GM23338 (cell line): ENCODE measurements at regions not wholly inside any gene's neighbourhood (a gene's known extent, or its start where the extent isn't known, plus 50 kb on each side); places are given as distances from the start of the nearest gene placed in this dataset.

Experiments
- ATAC-seq: fragments of 200-7000 bp; cut with Tn5 transposase; 3 replicates; pipeline ENCODE4 v1.9.1; 2020
- DNase-seq: peaks from one replicate; pipeline ENCODE4 v3.0.0-alpha.2; 2015; ENCODE audit warnings: low spot score
- H2AFZ ChIP-seq: fragments of 200-600 bp; sonication (generic); 2 replicates; pipeline ENCODE4 v1.8.0; 2016; ENCODE audit warnings: antibody characterized with exemption, mild to moderate bottlenecking, moderate library complexity
- H3F3A ChIP-seq: fragments of 200-600 bp; sonication (generic); replicated peaks from 2 replicates; pipeline ENCODE4 v1.8.0; 2017; ENCODE audit warnings: antibody characterized with exemption, mixed run types, low read depth
- H3K27ac ChIP-seq: fragments of 200-600 bp; sonication (generic); 2 replicates; pipeline ENCODE4 v1.6.1; 2016; ENCODE audit warnings: low read depth
- H3K27me3 ChIP-seq: fragments of 200-600 bp; sonication (generic); 2 replicates; pipeline ENCODE4 v1.8.0; 2016; ENCODE audit warnings: mild to moderate bottlenecking, mixed run types, moderate library complexity; ENCODE audit not compliant: insufficient read depth
- H3K36me3 ChIP-seq: fragments of 200-600 bp; sonication (generic); 2 replicates; pipeline ENCODE4 v1.8.0; 2016; ENCODE audit warnings: mild to moderate bottlenecking; ENCODE audit not compliant: insufficient read depth
- H3K4me1 ChIP-seq: fragments of 200-600 bp; sonication (generic); 2 replicates; pipeline ENCODE4 v1.8.0; 2016; ENCODE audit warnings: mild to moderate bottlenecking, moderate library complexity; ENCODE audit not compliant: insufficient read depth
- H3K4me2 ChIP-seq: fragments of 200-600 bp; sonication (generic); 2 replicates; pipeline ENCODE4 v1.7.1; 2017; ENCODE audit warnings: mixed run types
- H3K4me3 ChIP-seq: fragments of 200-600 bp; sonication (generic); 2 replicates; pipeline ENCODE4 v1.6.1; 2016; ENCODE audit warnings: mixed run types
- H3K79me2 ChIP-seq: fragments of 200-600 bp; sonication (generic); replicated peaks from 2 replicates; pipeline ENCODE4 v1.8.0; 2017; ENCODE audit warnings: mild to moderate bottlenecking; ENCODE audit not compliant: insufficient read depth
- H3K9me2 ChIP-seq: fragments of 200-600 bp; sonication (generic); 2 replicates; pipeline ENCODE4 v1.8.0; 2017; ENCODE audit not compliant: insufficient read depth
- H4K20me1 ChIP-seq: fragments of 200-600 bp; sonication (generic); replicated peaks from 2 replicates; pipeline ENCODE4 v1.8.0; 2017; ENCODE audit warnings: mild to moderate bottlenecking; ENCODE audit not compliant: insufficient read depth
- H3K27ac Mint-ChIP-seq: 2 replicates; pipeline ENCODE4 v1.8.0; 2020; ENCODE audit warnings: inconsistent platforms, mild to moderate bottlenecking, moderate library complexity, mixed read lengths
- H3K27me3 Mint-ChIP-seq: 3 replicates; pipeline ENCODE4 v1.8.0; 2022; ENCODE audit warnings: low read depth, mild to moderate bottlenecking, moderate library complexity, mixed read lengths, inconsistent platforms; ENCODE audit not compliant: insufficient read depth, poor library complexity
- H3K36me3 Mint-ChIP-seq: 3 replicates; pipeline ENCODE4 v1.8.0; 2021; ENCODE audit warnings: low read depth, mild to moderate bottlenecking, inconsistent platforms, moderate library complexity, mixed read lengths
- H3K4me1 Mint-ChIP-seq: 3 replicates; pipeline ENCODE4 v1.8.0; 2020; ENCODE audit warnings: mild to moderate bottlenecking, inconsistent platforms, mixed read lengths
- H3K4me3 Mint-ChIP-seq: 3 replicates; pipeline ENCODE4 v1.8.0; 2021; ENCODE audit warnings: moderate library complexity, mild to moderate bottlenecking, inconsistent platforms, mixed read lengths
- H3K9me3 Mint-ChIP-seq: 3 replicates; pipeline ENCODE4 v1.8.0; 2020; ENCODE audit warnings: moderate library complexity, mild to moderate bottlenecking, inconsistent platforms, mixed read lengths
- EZH2phosphoT487 ChIP-seq: fragments of 200-600 bp; sonication (generic); IDR thresholded peaks from one replicate; pipeline ENCODE4 v1.8.1; 2018; ENCODE audit warnings: antibody characterized with exemption; ENCODE audit not compliant: unreplicated experiment
- NANOG ChIP-seq: IDR thresholded peaks from 2 replicates; pipeline ENCODE4 v1.6.1; 2016; ENCODE audit warnings: antibody characterized with exemption, borderline replicate concordance
- POLR2AphosphoS5 ChIP-seq: IDR thresholded peaks from 2 replicates; pipeline ENCODE4 v1.6.1; 2016; ENCODE audit warnings: antibody characterized with exemption, low read depth
- STAT1 ChIP-seq: IDR thresholded peaks from one replicate; pipeline ENCODE4 v1.6.1; 2016; ENCODE audit warnings: antibody characterized with exemption; ENCODE audit not compliant: unreplicated experiment
- ZNF114 ChIP-seq: fragments of 250-450 bp; sonication (Bioruptor Pico); IDR thresholded peaks from 2 replicates; pipeline ENCODE4 v1.5.0; 2020; ENCODE audit warnings: mild to moderate bottlenecking, moderate library complexity
- ZNF331 ChIP-seq: fragments of 250-450 bp; sonication (Bioruptor Pico); IDR thresholded peaks from 2 replicates; pipeline ENCODE4 v1.5.0; 2020; ENCODE audit warnings: low read depth, mild to moderate bottlenecking, moderate library complexity
- TF ChIP-seq, protein P1 (sequence below): IDR thresholded peaks from one replicate; pipeline ENCODE4 v1.6.1; 2018; ENCODE audit warnings: antibody characterized with exemption; ENCODE audit not compliant: unreplicated experiment
- TF ChIP-seq, protein P2 (sequence below), 2 experiments: fragments of 200-600 bp in 1 of 2; sonication (generic) in 1 of 2; conservative IDR thresholded peaks; 2 replicates each; pipeline versions ENCODE4 v1.5.1 to v1.6.1; 2016 to 2017; ENCODE audit warnings: antibody characterized with exemption in 2 of 2, low read depth in 2 of 2, mild to moderate bottlenecking in 2 of 2, moderate library complexity in 1 of 2
- TF ChIP-seq, protein P3 (sequence below): IDR thresholded peaks from 2 replicates; pipeline ENCODE4 v1.6.1; 2016; ENCODE audit warnings: antibody characterized with exemption
- TF ChIP-seq, protein P4 (sequence below): fragments of 250-450 bp; sonication (Bioruptor Pico); IDR thresholded peaks from 2 replicates; pipeline ENCODE4 v1.5.0; 2020; ENCODE audit warnings: mild to moderate bottlenecking, moderate library complexity

DNA sequence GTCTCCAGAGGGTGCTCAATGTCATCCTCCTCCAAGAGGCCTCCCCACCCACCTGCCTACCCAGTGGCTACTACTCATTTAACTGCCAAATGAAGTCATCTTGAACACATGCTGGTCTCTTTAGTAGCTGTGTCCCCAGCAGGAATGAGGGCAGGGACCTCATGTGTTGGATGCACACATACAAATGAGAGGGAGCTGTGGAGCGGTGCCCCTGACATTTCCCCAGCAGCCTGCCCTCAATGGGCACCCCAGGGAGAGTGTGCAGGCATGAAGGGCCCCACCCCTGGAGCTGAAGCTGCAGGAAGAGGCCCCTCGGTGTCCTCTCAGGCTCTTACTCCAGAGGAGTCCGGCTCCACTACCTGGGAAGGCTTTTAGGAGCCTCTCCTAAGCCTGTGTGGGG, 1322.7 kb downstream of the UQCRFS1 start (continued):
- TF ChIP-seq, protein P1, sequence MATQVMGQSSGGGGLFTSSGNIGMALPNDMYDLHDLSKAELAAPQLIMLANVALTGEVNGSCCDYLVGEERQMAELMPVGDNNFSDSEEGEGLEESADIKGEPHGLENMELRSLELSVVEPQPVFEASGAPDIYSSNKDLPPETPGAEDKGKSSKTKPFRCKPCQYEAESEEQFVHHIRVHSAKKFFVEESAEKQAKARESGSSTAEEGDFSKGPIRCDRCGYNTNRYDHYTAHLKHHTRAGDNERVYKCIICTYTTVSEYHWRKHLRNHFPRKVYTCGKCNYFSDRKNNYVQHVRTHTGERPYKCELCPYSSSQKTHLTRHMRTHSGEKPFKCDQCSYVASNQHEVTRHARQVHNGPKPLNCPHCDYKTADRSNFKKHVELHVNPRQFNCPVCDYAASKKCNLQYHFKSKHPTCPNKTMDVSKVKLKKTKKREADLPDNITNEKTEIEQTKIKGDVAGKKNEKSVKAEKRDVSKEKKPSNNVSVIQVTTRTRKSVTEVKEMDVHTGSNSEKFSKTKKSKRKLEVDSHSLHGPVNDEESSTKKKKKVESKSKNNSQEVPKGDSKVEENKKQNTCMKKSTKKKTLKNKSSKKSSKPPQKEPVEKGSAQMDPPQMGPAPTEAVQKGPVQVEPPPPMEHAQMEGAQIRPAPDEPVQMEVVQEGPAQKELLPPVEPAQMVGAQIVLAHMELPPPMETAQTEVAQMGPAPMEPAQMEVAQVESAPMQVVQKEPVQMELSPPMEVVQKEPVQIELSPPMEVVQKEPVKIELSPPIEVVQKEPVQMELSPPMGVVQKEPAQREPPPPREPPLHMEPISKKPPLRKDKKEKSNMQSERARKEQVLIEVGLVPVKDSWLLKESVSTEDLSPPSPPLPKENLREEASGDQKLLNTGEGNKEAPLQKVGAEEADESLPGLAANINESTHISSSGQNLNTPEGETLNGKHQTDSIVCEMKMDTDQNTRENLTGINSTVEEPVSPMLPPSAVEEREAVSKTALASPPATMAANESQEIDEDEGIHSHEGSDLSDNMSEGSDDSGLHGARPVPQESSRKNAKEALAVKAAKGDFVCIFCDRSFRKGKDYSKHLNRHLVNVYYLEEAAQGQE: no peak
- no peak for TF ChIP-seq NANOG
- TF ChIP-seq ZNF331 (CRISPR knock-in tag): no peak
- no peak for TF ChIP-seq POLR2AphosphoS5
- TF ChIP-seq STAT1: no peak
- no peak for TF ChIP-seq ZNF114 (CRISPR knock-in tag)
- no peak for TF ChIP-seq EZH2phosphoT487
- TF ChIP-seq, protein P2, sequence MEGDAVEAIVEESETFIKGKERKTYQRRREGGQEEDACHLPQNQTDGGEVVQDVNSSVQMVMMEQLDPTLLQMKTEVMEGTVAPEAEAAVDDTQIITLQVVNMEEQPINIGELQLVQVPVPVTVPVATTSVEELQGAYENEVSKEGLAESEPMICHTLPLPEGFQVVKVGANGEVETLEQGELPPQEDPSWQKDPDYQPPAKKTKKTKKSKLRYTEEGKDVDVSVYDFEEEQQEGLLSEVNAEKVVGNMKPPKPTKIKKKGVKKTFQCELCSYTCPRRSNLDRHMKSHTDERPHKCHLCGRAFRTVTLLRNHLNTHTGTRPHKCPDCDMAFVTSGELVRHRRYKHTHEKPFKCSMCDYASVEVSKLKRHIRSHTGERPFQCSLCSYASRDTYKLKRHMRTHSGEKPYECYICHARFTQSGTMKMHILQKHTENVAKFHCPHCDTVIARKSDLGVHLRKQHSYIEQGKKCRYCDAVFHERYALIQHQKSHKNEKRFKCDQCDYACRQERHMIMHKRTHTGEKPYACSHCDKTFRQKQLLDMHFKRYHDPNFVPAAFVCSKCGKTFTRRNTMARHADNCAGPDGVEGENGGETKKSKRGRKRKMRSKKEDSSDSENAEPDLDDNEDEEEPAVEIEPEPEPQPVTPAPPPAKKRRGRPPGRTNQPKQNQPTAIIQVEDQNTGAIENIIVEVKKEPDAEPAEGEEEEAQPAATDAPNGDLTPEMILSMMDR (conservative IDR thresholded peaks at IDR 0.05; ENCODE audit: low read depth in 2 of 2): no peak
- TF ChIP-seq, protein P3, sequence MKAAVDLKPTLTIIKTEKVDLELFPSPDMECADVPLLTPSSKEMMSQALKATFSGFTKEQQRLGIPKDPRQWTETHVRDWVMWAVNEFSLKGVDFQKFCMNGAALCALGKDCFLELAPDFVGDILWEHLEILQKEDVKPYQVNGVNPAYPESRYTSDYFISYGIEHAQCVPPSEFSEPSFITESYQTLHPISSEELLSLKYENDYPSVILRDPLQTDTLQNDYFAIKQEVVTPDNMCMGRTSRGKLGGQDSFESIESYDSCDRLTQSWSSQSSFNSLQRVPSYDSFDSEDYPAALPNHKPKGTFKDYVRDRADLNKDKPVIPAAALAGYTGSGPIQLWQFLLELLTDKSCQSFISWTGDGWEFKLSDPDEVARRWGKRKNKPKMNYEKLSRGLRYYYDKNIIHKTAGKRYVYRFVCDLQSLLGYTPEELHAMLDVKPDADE: no peak

DNA sequence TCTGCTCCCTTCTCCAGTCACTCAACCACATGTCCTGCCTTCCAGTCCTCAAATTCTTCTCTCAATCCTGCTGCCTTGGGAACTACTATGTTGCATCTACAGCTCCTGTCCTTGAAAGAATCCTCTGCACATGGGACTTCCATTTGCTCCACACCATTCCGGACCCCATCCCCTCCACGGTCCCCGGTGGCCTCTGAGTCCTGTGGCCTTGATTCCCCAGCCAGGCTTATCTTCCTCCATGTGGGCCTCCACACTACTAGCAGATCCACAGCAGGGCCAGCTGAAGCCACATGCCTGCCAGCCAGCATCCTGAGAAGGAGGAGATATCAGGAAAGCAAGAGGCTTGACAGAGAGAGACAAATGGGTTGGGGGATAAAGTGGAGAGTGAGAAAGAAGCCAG, 1323.8 kb downstream of the UQCRFS1 start:
- Histone ChIP-seq H3K9me2 (no peaks in the 10 kb centered on the region), H3K4me3 (no peak overlapping the region), H3F3A (no peaks in the 10 kb centered on the region), H2AFZ (no peak overlapping the region), H3K4me2 (no peak overlapping the region), H3K36me3 (no peaks in the 10 kb centered on the region), H4K20me1 (no peaks in the 10 kb centered on the region), H3K79me2 (no peaks in the 10 kb centered on the region), H3K27me3 (no peaks in the 10 kb centered on the region), H3K4me1 (no peaks in the 10 kb centered on the region), H3K27ac (no peak overlapping the region)
- ATAC-seq: no peak
- Mint-ChIP-seq H3K27me3 (peaks cover 9% of the 10 kb centered on the region), H3K4me1 (no peaks in the 10 kb centered on the region), H3K4me3 (no peak overlapping the region), H3K27ac (no peak overlapping the region), H3K36me3 (peaks cover 45% of the 10 kb centered on the region), H3K9me3 (peaks cover 98% of the 10 kb centered on the region)
- TF ChIP-seq, protein P4, sequence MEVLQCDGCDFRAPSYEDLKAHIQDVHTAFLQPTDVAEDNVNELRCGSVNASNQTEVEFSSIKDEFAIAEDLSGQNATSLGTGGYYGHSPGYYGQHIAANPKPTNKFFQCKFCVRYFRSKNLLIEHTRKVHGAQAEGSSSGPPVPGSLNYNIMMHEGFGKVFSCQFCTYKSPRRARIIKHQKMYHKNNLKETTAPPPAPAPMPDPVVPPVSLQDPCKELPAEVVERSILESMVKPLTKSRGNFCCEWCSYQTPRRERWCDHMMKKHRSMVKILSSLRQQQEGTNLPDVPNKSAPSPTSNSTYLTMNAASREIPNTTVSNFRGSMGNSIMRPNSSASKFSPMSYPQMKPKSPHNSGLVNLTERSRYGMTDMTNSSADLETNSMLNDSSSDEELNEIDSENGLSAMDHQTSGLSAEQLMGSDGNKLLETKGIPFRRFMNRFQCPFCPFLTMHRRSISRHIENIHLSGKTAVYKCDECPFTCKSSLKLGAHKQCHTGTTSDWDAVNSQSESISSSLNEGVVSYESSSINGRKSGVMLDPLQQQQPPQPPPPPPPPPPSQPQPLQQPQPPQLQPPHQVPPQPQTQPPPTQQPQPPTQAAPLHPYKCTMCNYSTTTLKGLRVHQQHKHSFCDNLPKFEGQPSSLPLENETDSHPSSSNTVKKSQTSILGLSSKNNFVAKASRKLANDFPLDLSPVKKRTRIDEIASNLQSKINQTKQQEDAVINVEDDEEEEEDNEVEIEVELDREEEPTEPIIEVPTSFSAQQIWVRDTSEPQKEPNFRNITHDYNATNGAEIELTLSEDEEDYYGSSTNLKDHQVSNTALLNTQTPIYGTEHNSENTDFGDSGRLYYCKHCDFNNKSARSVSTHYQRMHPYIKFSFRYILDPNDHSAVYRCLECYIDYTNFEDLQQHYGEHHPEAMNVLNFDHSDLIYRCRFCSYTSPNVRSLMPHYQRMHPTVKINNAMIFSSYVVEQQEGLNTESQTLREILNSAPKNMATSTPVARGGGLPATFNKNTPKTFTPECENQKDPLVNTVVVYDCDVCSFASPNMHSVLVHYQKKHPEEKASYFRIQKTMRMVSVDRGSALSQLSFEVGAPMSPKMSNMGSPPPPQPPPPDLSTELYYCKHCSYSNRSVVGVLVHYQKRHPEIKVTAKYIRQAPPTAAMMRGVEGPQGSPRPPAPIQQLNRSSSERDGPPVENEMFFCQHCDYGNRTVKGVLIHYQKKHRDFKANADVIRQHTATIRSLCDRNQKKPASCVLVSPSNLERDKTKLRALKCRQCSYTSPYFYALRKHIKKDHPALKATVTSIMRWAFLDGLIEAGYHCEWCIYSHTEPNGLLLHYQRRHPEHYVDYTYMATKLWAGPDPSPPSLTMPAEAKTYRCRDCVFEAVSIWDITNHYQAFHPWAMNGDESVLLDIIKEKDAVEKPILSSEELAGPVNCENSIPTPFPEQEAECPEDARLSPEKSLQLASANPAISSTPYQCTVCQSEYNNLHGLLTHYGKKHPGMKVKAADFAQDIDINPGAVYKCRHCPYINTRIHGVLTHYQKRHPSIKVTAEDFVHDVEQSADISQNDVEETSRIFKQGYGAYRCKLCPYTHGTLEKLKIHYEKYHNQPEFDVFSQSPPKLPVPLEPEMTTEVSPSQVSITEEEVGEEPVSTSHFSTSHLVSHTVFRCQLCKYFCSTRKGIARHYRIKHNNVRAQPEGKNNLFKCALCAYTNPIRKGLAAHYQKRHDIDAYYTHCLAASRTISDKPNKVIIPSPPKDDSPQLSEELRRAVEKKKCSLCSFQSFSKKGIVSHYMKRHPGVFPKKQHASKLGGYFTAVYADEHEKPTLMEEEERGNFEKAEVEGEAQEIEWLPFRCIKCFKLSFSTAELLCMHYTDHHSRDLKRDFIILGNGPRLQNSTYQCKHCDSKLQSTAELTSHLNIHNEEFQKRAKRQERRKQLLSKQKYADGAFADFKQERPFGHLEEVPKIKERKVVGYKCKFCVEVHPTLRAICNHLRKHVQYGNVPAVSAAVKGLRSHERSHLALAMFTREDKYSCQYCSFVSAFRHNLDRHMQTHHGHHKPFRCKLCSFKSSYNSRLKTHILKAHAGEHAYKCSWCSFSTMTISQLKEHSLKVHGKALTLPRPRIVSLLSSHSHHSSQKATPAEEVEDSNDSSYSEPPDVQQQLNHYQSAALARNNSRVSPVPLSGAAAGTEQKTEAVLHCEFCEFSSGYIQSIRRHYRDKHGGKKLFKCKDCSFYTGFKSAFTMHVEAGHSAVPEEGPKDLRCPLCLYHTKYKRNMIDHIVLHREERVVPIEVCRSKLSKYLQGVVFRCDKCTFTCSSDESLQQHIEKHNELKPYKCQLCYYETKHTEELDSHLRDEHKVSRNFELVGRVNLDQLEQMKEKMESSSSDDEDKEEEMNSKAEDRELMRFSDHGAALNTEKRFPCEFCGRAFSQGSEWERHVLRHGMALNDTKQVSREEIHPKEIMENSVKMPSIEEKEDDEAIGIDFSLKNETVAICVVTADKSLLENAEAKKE (CRISPR knock-in tag): no peak
- TF ChIP-seq ZNF114 (CRISPR knock-in tag): no peak
- no peak for TF ChIP-seq NANOG
- no peak for TF ChIP-seq ZNF331 (CRISPR knock-in tag)
- DNase-seq: no peak
